ENCODE measurements at regions not wholly inside any gene's neighbourhood (a gene's known extent, or its start where the extent isn't known, plus 50 kb on each side); places are given as distances from the start of the nearest gene placed in this dataset.
"Not testable (repeated sequence)": the region's sequence is repeated elsewhere in the genome, so short reads cannot be mapped to it uniquely, and the experiment has no call there.

GRCh38 chr1:194358208-194358581, 1171.8 kb upstream of the B3GALT2 start:
- ChIA-PET CTCF (no interaction called here), POLR2A (no interaction called here)
- H3K27me3 Mint-ChIP-seq = peaks cover 2% of the 10 kb centered on the region
- no peak for DNase-seq
- H3K27ac Mint-ChIP-seq = no peak overlapping the region
- no peaks in the 10 kb centered on the region for H3K36me3 Mint-ChIP-seq (ENCODE audit: low read depth)
- H3K9me3 Mint-ChIP-seq = no peaks in the 10 kb centered on the region
- H3K4me3 Mint-ChIP-seq = no peak overlapping the region
- no peaks in the 10 kb centered on the region for H3K4me1 Mint-ChIP-seq

GRCh38 chr1:194357573-194358207, 1171.3 kb upstream of the B3GALT2 start:
- H3K36me3 Mint-ChIP-seq (ENCODE audit: low read depth); POLR2A ChIA-PET; H3K4me1 Mint-ChIP-seq; CTCF ChIA-PET; H3K4me3 Mint-ChIP-seq; H3K27me3 Mint-ChIP-seq; H3K27ac Mint-ChIP-seq; DNase-seq; H3K9me3 Mint-ChIP-seq: not testable (repeated sequence)

- CTCF ChIA-PET = interaction anchor here (0.7 kb wide), 1 partner anchor 1068 kb away, joined by 7 read pairs; no protein-coding TSS in a partner anchor
- DNase-seq = no peak
- H3K9me3 Mint-ChIP-seq = no peaks in the 10 kb centered on the region
- H3K27ac Mint-ChIP-seq = no peak overlapping the region
- H3K4me1 Mint-ChIP-seq = no peaks in the 10 kb centered on the region
- H3K27me3 Mint-ChIP-seq = no peaks in the 10 kb centered on the region
- POLR2A ChIA-PET = no interaction called here
- H3K36me3 Mint-ChIP-seq (ENCODE audit: low read depth) = no peaks in the 10 kb centered on the region
- no peak overlapping the region for H3K4me3 Mint-ChIP-seq
Measured at GRCh38 chr1:194355488-194356106, 1169.2 kb upstream of the B3GALT2 start.

- H3K27ac Mint-ChIP-seq = no peak overlapping the region
- POLR2A ChIA-PET = no interaction called here
- CTCF ChIA-PET = no interaction called here
- no peaks in the 10 kb centered on the region for H3K9me3 Mint-ChIP-seq
- H3K27me3 Mint-ChIP-seq = no peaks in the 10 kb centered on the region
- no peak for DNase-seq
- no peaks in the 10 kb centered on the region for H3K36me3 Mint-ChIP-seq (ENCODE audit: low read depth)
- H3K4me1 Mint-ChIP-seq = no peaks in the 10 kb centered on the region
- no peak overlapping the region for H3K4me3 Mint-ChIP-seq
Measured at GRCh38 chr1:194353121-194353520, 1166.7 kb upstream of the B3GALT2 start.

- Mint-ChIP-seq H3K27me3 (no peaks in the 10 kb centered on the region), H3K4me3 (no peak overlapping the region), H3K9me3 (no peaks in the 10 kb centered on the region), H3K27ac (no peak overlapping the region), H3K4me1 (no peaks in the 10 kb centered on the region), H3K36me3 (ENCODE audit: low read depth) (no peaks in the 10 kb centered on the region)
- DNase-seq = no peak
- CTCF ChIA-PET = no interaction called here
- POLR2A ChIA-PET = no interaction called here
Measured at GRCh38 chr1:194347200-194347599, 1160.8 kb upstream of the B3GALT2 start.

- no peaks in the 10 kb centered on the region for H3K4me1 Mint-ChIP-seq
Measured at GRCh38 chr1:194342484-194343262, 1156.3 kb upstream of the B3GALT2 start.

GRCh38 chr1:194341587-194341986, 1155.2 kb upstream of the B3GALT2 start:
- no peaks in the 10 kb centered on the region for H3K36me3 Mint-ChIP-seq (ENCODE audit: low read depth)
- no peak overlapping the region for H3K27ac Mint-ChIP-seq
- no peak for DNase-seq
- H3K4me1 Mint-ChIP-seq = no peaks in the 10 kb centered on the region
- ChIA-PET CTCF (no interaction called here), POLR2A (no interaction called here)
- peaks cover 1% of the 10 kb centered on the region for H3K27me3 Mint-ChIP-seq
- no peak overlapping the region for H3K4me3 Mint-ChIP-seq
- H3K9me3 Mint-ChIP-seq = no peaks in the 10 kb centered on the region

More at GRCh38 chr1:194342484-194343262, 1156.3 kb upstream of the B3GALT2 start:
- no peak for DNase-seq
- no peaks in the 10 kb centered on the region for H3K36me3 Mint-ChIP-seq (ENCODE audit: low read depth)
- no peak overlapping the region for H3K27ac Mint-ChIP-seq
- POLR2A ChIA-PET = no interaction called here
- H3K4me3 Mint-ChIP-seq = no peak overlapping the region
- CTCF ChIA-PET = no interaction called here
- peaks cover 1% of the 10 kb centered on the region for H3K27me3 Mint-ChIP-seq
- H3K9me3 Mint-ChIP-seq = no peaks in the 10 kb centered on the region

- H3K36me3 Mint-ChIP-seq (ENCODE audit: low read depth) = no peaks in the 10 kb centered on the region
- peaks cover 1% of the 10 kb centered on the region for H3K27me3 Mint-ChIP-seq
- H3K27ac Mint-ChIP-seq = no peak overlapping the region
- no peak overlapping the region for H3K4me3 Mint-ChIP-seq
- no peaks in the 10 kb centered on the region for H3K4me1 Mint-ChIP-seq
- no peak for DNase-seq
- CTCF ChIA-PET = no interaction called here
- H3K9me3 Mint-ChIP-seq = no peaks in the 10 kb centered on the region
- POLR2A ChIA-PET = no interaction called here
Measured at GRCh38 chr1:194339471-194339870, 1153.1 kb upstream of the B3GALT2 start.

- H3K9me3 Mint-ChIP-seq = no peaks in the 10 kb centered on the region
- no peaks in the 10 kb centered on the region for H3K4me1 Mint-ChIP-seq
- no peak overlapping the region for H3K27ac Mint-ChIP-seq
- ChIA-PET CTCF (no interaction called here), POLR2A (no interaction called here)
- peaks cover 1% of the 10 kb centered on the region for H3K27me3 Mint-ChIP-seq
- H3K36me3 Mint-ChIP-seq (ENCODE audit: low read depth) = no peaks in the 10 kb centered on the region
- no peak for DNase-seq
- H3K4me3 Mint-ChIP-seq = no peak overlapping the region
Measured at GRCh38 chr1:194338241-194338948, 1152.0 kb upstream of the B3GALT2 start.

- no peaks in the 10 kb centered on the region for H3K36me3 Mint-ChIP-seq (ENCODE audit: low read depth)
Measured at GRCh38 chr1:194333240-194333639, 1146.8 kb upstream of the B3GALT2 start.

GRCh38 chr1:194331758-194332157, 1145.3 kb upstream of the B3GALT2 start:
- DNase-seq = no peak
- ChIA-PET CTCF (no interaction called here), POLR2A (no interaction called here)

More at GRCh38 chr1:194333240-194333639, 1146.8 kb upstream of the B3GALT2 start:
- Mint-ChIP-seq H3K4me3 (no peak overlapping the region), H3K4me1 (no peaks in the 10 kb centered on the region), H3K27ac (no peak overlapping the region), H3K27me3 (no peaks in the 10 kb centered on the region), H3K9me3 (no peaks in the 10 kb centered on the region)
- POLR2A ChIA-PET = no interaction called here
- CTCF ChIA-PET = no interaction called here
- no peak for DNase-seq

GRCh38 chr1:194322751-194323150, 1136.3 kb upstream of the B3GALT2 start:
- no peaks in the 10 kb centered on the region for H3K9me3 Mint-ChIP-seq
- H3K27ac Mint-ChIP-seq = no peak overlapping the region
- no peaks in the 10 kb centered on the region for H3K27me3 Mint-ChIP-seq
- ChIA-PET POLR2A (no interaction called here), CTCF (no interaction called here)
- H3K4me1 Mint-ChIP-seq = no peaks in the 10 kb centered on the region
- no peak overlapping the region for H3K4me3 Mint-ChIP-seq
- DNase-seq = no peak
- no peaks in the 10 kb centered on the region for H3K36me3 Mint-ChIP-seq (ENCODE audit: low read depth)

More at GRCh38 chr1:194331758-194332157, 1145.3 kb upstream of the B3GALT2 start:
- Mint-ChIP-seq H3K4me1 (no peaks in the 10 kb centered on the region), H3K27me3 (no peaks in the 10 kb centered on the region), H3K4me3 (no peak overlapping the region), H3K36me3 (ENCODE audit: low read depth) (no peaks in the 10 kb centered on the region), H3K9me3 (no peaks in the 10 kb centered on the region), H3K27ac (no peak overlapping the region)

GRCh38 chr1:194318790-194319280, 1132.4 kb upstream of the B3GALT2 start:
- H3K4me3 Mint-ChIP-seq = no peak overlapping the region
- DNase-seq = no peak
- no peak overlapping the region for H3K27ac Mint-ChIP-seq
- CTCF ChIA-PET = no interaction called here
- H3K4me1 Mint-ChIP-seq = no peaks in the 10 kb centered on the region
- no peaks in the 10 kb centered on the region for H3K27me3 Mint-ChIP-seq
- no peaks in the 10 kb centered on the region for H3K36me3 Mint-ChIP-seq (ENCODE audit: low read depth)
- POLR2A ChIA-PET = no interaction called here
- H3K9me3 Mint-ChIP-seq = no peaks in the 10 kb centered on the region
